CD14-positive monocyte (primary cell): ENCODE measurements at regions not wholly inside any gene's neighbourhood (a gene's known extent, or its start where the extent isn't known, plus 50 kb on each side); places are given as distances from the start of the nearest gene placed in this dataset.

Experiments
- DNase-seq, 3 donors: peaks; one replicate each; pipeline ENCODE4 v3.0.0-alpha.2; 2011 to 2022
- H2AFZ ChIP-seq: 2 replicates; pipeline ENCODE4 v1.6.0; 2012; ENCODE audit warnings: mild to moderate bottlenecking, low read depth, low read length, inconsistent platforms; ENCODE audit not compliant: insufficient read depth, poor library complexity, severe bottlenecking
- H3K27ac ChIP-seq, 2 donors: 1 replicate in 1 of 2; 2 replicates in 1 of 2; pipeline ENCODE4 v1.5.1; 2012 to 2013; ENCODE audit warnings: low read length in 2 of 2, control low read depth in 1 of 2, inconsistent platforms in 1 of 2, low read depth in 1 of 2, mild to moderate bottlenecking in 1 of 2
- H3K27me3 ChIP-seq, 2 donors: one replicate each; pipeline versions ENCODE4 v1.6.0 to v1.6.1; 2011 to 2013; ENCODE audit warnings: low read length in 2 of 2; ENCODE audit not compliant: control insufficient read depth in 2 of 2, insufficient read depth in 2 of 2
- H3K36me3 ChIP-seq, 2 donors: replicated peaks in 1 of 2; 1 replicate in 1 of 2; 2 replicates in 1 of 2; pipeline versions ENCODE4 v1.5.1 to v1.6.1; 2012 to 2013; ENCODE audit warnings: low read length in 2 of 2, control low read depth in 1 of 2, inconsistent platforms in 1 of 2, mild to moderate bottlenecking in 1 of 2; ENCODE audit not compliant: insufficient read depth in 2 of 2, control insufficient read depth in 1 of 2
- H3K4me1 ChIP-seq, 2 donors: 1 replicate in 1 of 2; 2 replicates in 1 of 2; pipeline versions ENCODE4 v1.5.1 to v1.6.1; 2012 to 2013; ENCODE audit warnings: low read length in 2 of 2, control low read depth in 1 of 2, inconsistent platforms in 1 of 2, mild to moderate bottlenecking in 1 of 2, moderate library complexity in 1 of 2; ENCODE audit not compliant: insufficient read depth in 2 of 2, control insufficient read depth in 1 of 2
- H3K4me2 ChIP-seq: replicated peaks from 2 replicates; pipeline ENCODE3; 2012; ENCODE audit warnings: low read length, moderate library complexity, mild to moderate bottlenecking; ENCODE audit not compliant: poor library complexity, severe bottlenecking; ENCODE audit errors: extremely low read depth
- H3K4me3 ChIP-seq, 3 experiments: fragments of 200-600 bp in 1 of 3; sonication (generic) in 1 of 3; replicated peaks in 1 of 3; 1 replicate in 2 of 3; 2 replicates in 1 of 3; pipeline ENCODE4 v1.5.1; 2011 to 2013; ENCODE audit warnings: low read length in 3 of 3, mild to moderate bottlenecking in 3 of 3, control low read depth in 2 of 3, low read depth in 2 of 3, inconsistent platforms in 1 of 3, moderate library complexity in 1 of 3
- H3K79me2 ChIP-seq: 2 replicates; pipeline ENCODE4 v1.6.0; 2012; ENCODE audit warnings: mild to moderate bottlenecking, control low read depth, inconsistent platforms, low read length, moderate library complexity; ENCODE audit not compliant: insufficient read depth
- H3K9ac ChIP-seq: 2 replicates; pipeline ENCODE4 v1.6.0; 2017; ENCODE audit warnings: low read length, mild to moderate bottlenecking; ENCODE audit not compliant: insufficient read depth, poor library complexity, severe bottlenecking
- H3K9me3 ChIP-seq, 2 donors: replicated peaks in 1 of 2; 1 replicate in 1 of 2; 2 replicates in 1 of 2; pipeline versions ENCODE4 v1.5.1 to v1.6.1; 2012 to 2013; ENCODE audit warnings: low read length in 2 of 2, control low read depth in 1 of 2; ENCODE audit not compliant: control insufficient read depth in 1 of 2, insufficient read depth in 1 of 2
- H4K20me1 ChIP-seq: 2 replicates; pipeline ENCODE4 v1.6.0; 2012; ENCODE audit warnings: mild to moderate bottlenecking, low read length, control low read depth, moderate library complexity; ENCODE audit not compliant: insufficient read depth
- H3K27ac Mint-ChIP-seq, 7 donors: one replicate each; pipeline ENCODE4 v1.8.0; 2020; ENCODE audit warnings: mild to moderate bottlenecking in 7 of 7, mixed read lengths in 7 of 7, moderate library complexity in 6 of 7, inconsistent platforms in 2 of 7
- H3K27me3 Mint-ChIP-seq, 3 donors: one replicate each; pipeline ENCODE4 v1.8.0; 2021 to 2022; ENCODE audit warnings: low read depth in 3 of 3, mild to moderate bottlenecking in 3 of 3, mixed read lengths in 3 of 3, moderate library complexity in 3 of 3, inconsistent platforms in 1 of 3
- H3K36me3 Mint-ChIP-seq, 2 donors: one replicate each; pipeline ENCODE4 v1.8.0; 2020; ENCODE audit warnings: mixed read lengths in 2 of 2, inconsistent platforms in 1 of 2, mild to moderate bottlenecking in 1 of 2
- H3K4me1 Mint-ChIP-seq: one replicate; pipeline ENCODE4 v1.8.0; 2020; ENCODE audit warnings: mild to moderate bottlenecking, mixed read lengths
- H3K4me3 Mint-ChIP-seq, 2 donors: one replicate each; pipeline ENCODE4 v1.8.0; 2020; ENCODE audit warnings: mild to moderate bottlenecking in 2 of 2, mixed read lengths in 2 of 2, moderate library complexity in 1 of 2
- H3K9me3 Mint-ChIP-seq, 7 donors: one replicate each; pipeline ENCODE4 v1.8.0; 2020 to 2022; ENCODE audit warnings: mixed read lengths in 7 of 7, mild to moderate bottlenecking in 6 of 7, moderate library complexity in 6 of 7, inconsistent platforms in 2 of 7
- CTCF ChIP-seq: fragments of 200-600 bp; IDR thresholded peaks from one replicate; pipeline ENCODE4 v1.8.0; 2022; ENCODE audit warnings: antibody characterized with exemption, mild to moderate bottlenecking
- WGBS: methylation state at CpG from one replicate; pipeline ENCODE4 v1.1.5; 2013; ENCODE audit warnings: missing lambda C conversion rate; ENCODE audit not compliant: insufficient coverage; 5-methylcytosine and 5-hydroxymethylcytosine counted together
- intact Hi-C, 2 donors: fragments of 100-400 bp; cut with micrococcal nuclease; formaldehyde crosslinking; loops; one replicate each; pipeline versions ENCODE4 v1.15.0 to v1.15.1; 2023

- Histone ChIP-seq H4K20me1 (no peaks in the 10 kb centered on the region), H3K36me3 (no peaks in the 10 kb centered on the region), H3K9me3 (no peaks in the 10 kb centered on the region), H3K4me1 (peaks cover 7 to 14% of the 10 kb centered on the region in 2 donors), H3K4me3 (no peak overlapping the region), H3K27me3 (no peaks in the 10 kb centered on the region), H3K9ac (no peak overlapping the region), H3K4me2 (no peak overlapping the region), H2AFZ (no peak overlapping the region), H3K27ac (no peak overlapping the region), H3K79me2 (no peaks in the 10 kb centered on the region)
- peaks cover 12% of the 10 kb centered on the region for H3K4me1 Mint-ChIP-seq
- DNase-seq = no peak
- 81% methylated on average over 4 of the region's 6 CpGs for WGBS
- peaks cover 0 to 3% (median 0%) of the 10 kb centered on the region in 3 donors for H3K27me3 Mint-ChIP-seq
- no peaks in the 10 kb centered on the region for H3K36me3 Mint-ChIP-seq
- no peak for TF ChIP-seq CTCF
- H3K4me3 Mint-ChIP-seq = no peak overlapping the region
- H3K9me3 Mint-ChIP-seq = peaks cover 0 to 1% (median 0%) of the 10 kb centered on the region in 7 donors
- H3K27ac Mint-ChIP-seq = no peak overlapping the region
- intact Hi-C loops = no loop called here
Measured at GRCh38 chr14:61641914-61642613, 53.2 kb upstream of the HIF1A start.

- H3K79me2 ChIP-seq = no peaks in the 10 kb centered on the region
- H4K20me1 ChIP-seq = no peaks in the 10 kb centered on the region
- DNase-seq = no peak
- no peak overlapping the region for H3K9ac ChIP-seq
- no peaks in the 10 kb centered on the region for H3K27me3 ChIP-seq
- peaks cover 12% of the 10 kb centered on the region for H3K4me1 Mint-ChIP-seq
- intact Hi-C loops = no loop called here
- H3K4me2 ChIP-seq = no peak overlapping the region
- peaks cover 0 to 1% (median 0%) of the 10 kb centered on the region in 7 donors for H3K9me3 Mint-ChIP-seq
- no peaks in the 10 kb centered on the region for H3K36me3 ChIP-seq
- H3K36me3 Mint-ChIP-seq = no peaks in the 10 kb centered on the region
- no peak overlapping the region for H3K4me3 Mint-ChIP-seq
- H2AFZ ChIP-seq = no peak overlapping the region
- 100% methylated on average over 2 of the region's 4 CpGs for WGBS
- no peak overlapping the region for H3K27ac Mint-ChIP-seq
- no peak for TF ChIP-seq CTCF
- H3K9me3 ChIP-seq = no peaks in the 10 kb centered on the region
- no peak overlapping the region for H3K4me3 ChIP-seq
- peaks cover 0 to 3% (median 0%) of the 10 kb centered on the region in 3 donors for H3K27me3 Mint-ChIP-seq
- no peak overlapping the region for H3K27ac ChIP-seq
- H3K4me1 ChIP-seq = peaks cover 6 to 14% of the 10 kb centered on the region in 2 donors
Measured at GRCh38 chr14:61642614-61642982, 52.7 kb upstream of the HIF1A start.
